NCI-H345 treated with DMSO at 0.1 percent for 48 hours (cell line): ENCODE measurements at regions not wholly inside any gene's neighbourhood (a gene's known extent, or its start where the extent isn't known, plus 50 kb on each side); places are given as distances from the start of the nearest gene placed in this dataset.
"Not testable (repeated sequence)": the region's sequence is repeated elsewhere in the genome, so short reads cannot be mapped to it uniquely, and the experiment has no call there.

ENCODE experiments used
- DNase-seq: peaks from one replicate; lab custom pipeline; 2025; ENCODE audit not compliant: unreplicated experiment; lab: John Stamatoyannopoulos, UW

DNA sequence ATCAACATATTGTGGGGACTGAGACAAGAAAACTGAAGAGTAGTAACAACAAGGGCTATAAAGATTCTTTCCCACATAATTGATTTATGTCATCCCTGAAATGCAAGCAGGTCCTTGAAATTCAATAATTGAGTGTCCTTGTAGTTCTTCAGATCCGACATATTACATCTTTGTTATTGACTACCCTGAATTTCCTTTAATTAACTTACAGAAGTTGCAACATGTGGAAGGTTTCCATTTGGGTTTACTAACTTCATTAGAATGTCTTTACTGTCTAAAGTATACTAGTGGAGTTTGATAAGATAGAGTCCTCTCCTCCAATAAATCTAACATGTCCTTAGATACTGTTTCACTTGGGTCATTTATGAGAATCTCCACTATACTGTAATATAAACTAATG, 951.8 kb downstream of the SLC6A15 start:
- DNase-seq, result no peak

DNA sequence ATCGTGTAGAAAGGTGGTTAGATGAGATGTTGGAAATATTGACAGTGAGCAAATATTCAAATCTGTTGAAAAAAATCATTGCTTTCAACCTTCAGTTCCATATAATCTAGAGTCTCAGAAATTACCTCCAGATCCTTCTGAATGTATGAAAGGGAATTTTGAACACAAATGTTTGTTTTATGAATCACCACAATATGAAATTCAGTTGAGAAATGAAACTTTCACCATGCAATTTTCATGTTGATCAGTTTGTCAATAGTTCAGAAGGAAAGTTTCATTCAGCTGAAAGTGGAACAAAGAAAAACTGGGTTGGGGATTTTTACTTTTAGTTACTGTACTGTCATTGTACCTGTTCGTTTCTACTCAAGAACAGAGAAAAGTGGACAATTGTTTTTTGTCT, 953.6 kb downstream of the SLC6A15 start:
- no peak for DNase-seq

DNA sequence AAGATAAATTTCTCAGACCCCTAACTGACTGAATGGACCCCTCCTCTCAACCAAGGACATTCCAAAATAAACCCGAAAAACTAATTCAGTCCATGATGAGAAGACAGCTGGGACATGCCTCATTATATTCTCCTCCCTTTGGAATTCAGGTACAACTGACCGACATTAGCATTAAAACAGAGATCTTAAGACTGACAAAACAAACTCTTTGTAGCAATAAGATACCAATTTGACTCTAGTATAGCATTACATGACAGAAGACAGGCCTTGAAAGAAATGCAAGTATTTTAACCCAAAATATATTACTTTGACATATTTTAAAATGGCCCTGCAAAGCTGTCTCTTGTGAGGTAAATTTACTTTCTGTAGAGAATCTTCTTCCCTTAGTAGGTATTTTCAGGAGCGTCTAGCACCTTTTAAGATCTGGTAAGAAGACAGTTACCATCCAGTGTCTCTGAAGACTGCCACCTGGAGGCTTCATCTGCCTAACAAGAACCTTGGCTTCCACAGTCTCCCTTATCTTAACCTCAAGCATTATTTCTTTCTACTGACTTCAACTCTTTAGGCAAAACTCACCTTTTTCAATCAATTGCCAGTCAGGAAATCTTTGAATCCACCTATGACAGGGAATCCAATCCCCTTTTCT, 957.5 kb downstream of the SLC6A15 start:
- DNase-seq, result no peak

DNA sequence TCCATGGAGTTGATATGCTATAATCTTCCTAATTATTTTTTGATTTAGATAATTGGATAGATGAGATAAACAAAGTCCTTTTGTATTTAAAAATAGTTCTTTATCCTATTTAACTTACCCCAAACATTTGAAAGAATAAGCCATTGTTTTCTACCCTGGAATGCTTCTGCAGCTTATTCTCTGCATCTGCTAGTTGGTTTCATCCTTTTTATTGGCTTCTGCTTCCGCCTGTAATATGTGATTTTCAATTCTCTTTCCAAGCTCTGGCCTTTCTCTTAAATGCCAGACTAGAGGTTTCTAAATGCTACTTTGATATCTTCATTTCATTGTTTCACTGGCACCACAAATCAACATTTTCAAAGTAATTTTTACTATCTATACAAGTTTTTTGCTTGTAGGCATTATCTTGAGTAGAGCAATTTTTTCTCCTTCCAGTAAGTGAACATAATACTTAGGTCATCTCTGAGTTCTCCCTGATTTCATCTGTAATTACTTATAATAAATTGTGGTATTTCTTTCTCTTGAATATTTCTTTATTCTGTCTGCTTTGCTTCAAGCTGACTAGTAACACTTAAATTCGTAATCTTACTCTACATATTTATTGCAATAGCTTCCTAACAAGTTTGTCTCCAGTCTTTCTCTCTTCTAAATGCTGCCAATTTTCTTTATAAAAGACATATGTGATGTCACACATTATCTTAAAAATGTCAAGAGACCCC, 958.4 kb downstream of the SLC6A15 start:
- DNase-seq, result no peak

DNA sequence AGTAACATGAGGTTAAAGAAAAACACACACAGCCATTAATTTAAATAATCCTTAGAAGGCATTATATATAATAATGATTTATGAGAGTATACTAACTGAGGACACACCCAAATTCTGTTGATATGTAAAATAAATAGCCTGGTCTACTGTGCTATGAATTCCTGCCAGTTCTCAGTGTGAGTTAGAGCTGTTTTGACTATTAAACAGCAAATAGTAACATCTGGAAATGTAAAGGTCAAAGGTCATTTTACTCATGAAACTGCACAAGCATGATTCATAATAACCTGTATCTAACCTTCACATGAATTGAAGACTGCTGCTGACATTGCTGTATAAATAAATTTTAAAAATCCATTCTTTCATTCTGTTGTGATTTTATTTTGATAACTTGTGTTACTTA, 966.7 kb downstream of the SLC6A15 start:
- no peak for DNase-seq

DNA sequence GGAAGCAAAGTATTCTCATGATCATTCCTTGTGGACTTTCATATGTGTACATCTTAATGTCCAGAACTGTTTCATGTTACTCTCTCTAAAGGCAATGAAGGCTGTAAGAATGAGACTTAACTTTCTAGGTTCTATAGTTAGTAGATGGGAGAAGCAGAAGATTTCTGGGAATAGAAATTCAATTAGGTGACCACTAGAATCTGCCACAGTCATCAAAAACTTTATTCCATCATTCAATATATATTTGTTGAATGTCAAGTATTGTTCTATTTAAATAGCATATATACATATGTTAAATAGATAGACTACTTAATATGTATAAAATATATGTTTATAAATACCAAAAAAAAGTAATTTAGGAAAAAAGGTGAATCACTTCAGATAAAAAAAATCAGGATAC, 972.9 kb downstream of the SLC6A15 start:
- no peak for DNase-seq

DNA sequence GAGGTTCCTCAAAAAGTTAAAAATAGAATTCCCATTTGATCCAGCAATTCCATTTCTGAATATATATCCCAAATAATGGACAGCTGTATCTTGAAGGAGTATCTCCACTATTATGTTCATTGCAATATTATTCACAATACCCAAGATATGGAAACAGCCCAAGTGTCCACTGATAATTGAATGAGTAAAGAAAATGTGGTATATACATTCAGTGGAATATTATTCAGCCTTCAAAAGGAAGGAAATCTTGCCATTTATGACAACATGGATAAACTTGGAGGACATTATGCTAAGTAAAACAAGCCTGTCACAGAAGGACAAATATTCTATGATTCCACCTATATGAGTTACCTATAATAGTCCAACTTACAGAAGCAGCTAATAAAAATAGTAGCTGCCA, 979.0 kb downstream of the SLC6A15 start:
- DNase-seq, result no peak

DNA sequence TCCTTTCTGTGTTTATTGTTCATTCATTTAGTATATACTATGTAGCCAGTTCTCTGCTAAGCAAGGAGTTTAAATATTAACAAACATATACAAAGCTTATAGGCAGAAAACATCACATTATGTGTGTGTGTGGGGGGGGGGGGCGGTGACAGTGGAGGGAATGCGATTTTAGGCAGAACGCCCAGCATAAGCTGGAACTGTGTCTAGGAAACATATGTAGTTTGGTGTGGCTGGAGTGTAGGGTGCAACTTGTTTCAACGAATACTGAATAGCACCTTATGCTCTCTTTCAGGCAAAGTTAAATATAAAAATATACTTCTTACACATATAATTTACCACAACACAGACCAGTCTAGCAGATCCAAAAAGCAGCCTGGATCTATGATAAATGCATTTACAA, 980.6 kb downstream of the SLC6A15 start:
- no peak for DNase-seq

DNA sequence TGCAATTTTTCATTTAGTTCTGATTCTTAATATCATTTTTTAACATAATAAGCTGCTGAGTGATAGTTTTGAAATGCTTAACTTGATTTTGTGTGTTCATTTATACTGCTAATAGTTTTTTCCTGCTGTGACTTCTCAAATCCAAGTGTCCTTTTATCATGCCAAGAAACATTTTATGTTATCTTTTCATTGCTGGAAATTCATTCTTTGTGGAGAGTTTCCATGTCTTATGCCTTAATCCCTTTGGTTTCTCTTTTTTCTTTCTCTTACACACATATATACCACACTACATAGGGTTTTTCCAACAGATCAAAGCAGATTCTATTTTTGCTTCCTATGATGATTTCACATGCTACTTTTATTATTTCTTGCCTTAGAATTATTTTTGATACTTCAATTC, 981.1 kb downstream of the SLC6A15 start:
- no peak for DNase-seq

DNA sequence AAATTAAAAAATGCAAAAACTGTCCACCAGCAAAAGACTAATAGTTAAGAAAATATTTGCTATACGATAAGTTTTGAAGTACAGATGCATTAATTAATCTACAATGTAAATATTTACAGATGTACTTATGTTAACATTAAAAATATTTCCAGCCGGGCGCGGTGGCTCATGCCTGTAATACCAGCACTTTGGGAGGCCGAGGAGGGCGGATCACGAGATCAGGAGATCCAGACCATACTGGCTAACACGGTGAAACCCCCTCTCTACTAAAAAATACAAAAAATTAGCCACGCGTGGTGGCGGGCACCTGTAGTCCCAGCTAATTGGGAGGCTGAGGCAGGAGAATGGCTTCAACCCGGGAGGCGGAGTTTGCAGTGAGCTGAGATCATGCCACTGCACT, 982.8 kb downstream of the SLC6A15 start:
- DNase-seq, result not testable (repeated sequence)

DNA sequence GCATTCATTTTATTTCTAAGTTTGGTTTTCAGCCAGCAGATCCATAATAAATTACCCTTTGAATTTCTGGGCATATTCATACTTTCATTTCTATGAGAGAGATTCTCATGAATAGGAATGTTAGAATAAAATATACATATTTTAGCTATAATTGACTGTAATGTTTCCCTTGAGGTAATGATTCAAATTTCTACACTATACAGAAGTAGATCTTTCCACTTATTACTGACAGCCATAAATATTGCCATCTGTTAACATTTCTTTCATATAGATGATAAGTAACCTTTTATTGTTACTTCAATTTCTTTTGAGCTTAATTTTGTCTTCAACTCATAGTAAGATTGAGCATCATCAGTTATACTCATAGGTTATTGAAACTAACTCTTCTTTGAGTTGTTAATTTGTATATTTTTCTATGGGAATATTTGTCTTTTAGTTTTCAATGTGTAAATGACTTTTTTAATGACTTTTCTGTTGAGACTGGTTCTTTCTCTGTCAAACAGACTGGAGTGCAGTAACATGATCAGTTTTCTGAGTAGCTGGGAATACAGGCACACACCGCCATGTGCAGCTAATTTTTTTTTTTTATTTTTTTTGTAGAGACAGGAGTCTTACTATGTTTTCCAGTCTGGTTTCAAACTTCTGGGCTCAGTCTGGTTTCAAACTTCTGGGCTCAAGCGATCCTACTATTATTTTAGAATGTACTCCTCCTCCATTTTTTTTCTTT, 991.6 kb downstream of the SLC6A15 start:
- no peak for DNase-seq

DNA sequence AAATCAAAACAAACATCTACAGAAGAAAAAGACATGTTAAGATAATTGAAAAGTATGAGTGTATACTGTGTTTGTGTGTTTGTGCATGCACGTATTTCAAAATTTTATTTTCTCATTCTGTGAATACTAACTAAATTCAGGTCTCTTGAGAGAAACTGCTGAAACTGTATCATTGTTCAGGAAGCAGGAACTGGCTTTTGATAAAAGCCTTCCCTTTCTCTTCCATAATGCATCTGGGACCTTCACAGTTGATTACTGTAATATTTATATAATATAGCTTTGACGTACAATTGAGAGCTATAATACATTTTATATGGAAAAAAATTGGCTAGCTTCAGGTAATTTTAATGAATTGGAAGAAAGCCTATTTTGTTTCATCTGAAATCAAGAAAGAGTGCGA, 993.5 kb downstream of the SLC6A15 start:
- no peak for DNase-seq

DNA sequence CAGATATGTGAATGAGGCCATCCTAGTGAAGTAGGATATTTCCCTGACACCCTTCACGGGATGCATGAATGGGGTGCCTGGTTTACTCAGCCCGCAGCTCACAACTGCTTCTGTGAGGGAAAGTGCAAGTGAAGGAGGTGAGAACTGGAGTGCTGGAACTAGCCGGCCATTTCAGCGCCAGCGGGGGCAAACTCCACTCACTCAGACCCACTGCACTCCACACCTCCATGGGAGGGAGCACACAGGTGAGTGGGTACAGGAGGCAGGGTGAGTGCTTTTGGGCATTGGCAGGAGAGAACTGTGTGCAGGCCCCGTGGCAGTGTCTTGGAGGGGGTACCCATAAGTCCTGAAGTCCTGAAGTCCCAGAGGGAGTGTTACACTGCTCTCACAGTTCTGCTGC, 1008.4 kb downstream of the SLC6A15 start:
- no peak for DNase-seq

DNA sequence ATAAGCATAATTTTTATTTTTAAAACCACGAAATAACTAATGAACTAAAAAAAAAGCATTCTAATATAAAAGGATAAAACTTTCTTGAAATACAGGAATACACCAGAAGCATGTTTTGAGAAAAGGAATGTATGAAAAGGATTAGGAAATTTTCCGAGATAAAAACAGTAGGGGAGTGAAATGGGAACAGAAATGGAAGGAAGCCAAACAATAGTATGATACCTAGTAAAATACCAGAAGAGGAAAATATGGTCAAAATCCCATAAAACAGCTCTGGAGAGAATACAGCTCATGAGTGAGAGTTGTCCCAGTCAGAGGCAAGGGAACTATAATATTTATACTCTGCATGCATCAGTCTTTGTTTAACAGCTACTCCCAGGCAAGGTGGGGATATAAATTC, 1016.2 kb downstream of the SLC6A15 start:
- DNase-seq, result no peak

DNA sequence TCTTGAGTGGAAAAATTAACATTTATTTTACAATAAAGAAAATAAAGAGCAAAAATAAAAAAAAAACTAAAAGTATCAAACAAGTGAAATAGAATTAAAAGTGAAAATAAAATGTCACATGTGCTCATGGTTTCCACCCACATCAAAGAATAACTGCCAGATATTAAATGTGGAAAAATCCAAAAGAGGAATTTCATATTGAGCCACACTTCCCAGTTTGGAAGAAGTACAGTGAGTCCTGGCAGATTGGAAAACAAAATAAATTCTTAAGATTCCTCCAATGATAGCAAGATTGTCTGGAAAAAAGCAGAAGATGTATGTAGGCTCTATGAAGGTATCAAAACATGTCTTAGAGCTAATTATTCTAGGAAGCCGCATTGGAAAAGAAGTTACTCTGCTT, 1019.5 kb downstream of the SLC6A15 start:
- DNase-seq, result no peak

DNA sequence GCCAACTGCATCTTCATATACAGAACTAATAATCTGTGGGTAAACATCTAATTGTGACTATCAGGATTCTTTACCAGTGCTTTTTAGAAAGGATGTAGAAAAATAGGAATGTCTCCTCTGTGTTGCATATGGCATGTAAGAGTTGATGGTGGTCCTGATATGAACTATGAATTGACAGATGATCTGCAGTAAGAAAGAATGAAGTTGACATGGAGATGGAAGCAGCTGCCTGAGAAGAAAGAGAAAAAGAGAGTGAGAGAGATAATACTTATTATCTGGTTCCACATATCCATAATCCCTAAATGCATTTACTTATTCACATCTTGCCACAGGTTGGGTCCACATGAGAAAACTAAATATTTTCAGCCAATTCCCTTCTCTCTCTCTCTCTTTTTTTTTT, 1022.9 kb downstream of the SLC6A15 start:
- DNase-seq, result no peak

DNA sequence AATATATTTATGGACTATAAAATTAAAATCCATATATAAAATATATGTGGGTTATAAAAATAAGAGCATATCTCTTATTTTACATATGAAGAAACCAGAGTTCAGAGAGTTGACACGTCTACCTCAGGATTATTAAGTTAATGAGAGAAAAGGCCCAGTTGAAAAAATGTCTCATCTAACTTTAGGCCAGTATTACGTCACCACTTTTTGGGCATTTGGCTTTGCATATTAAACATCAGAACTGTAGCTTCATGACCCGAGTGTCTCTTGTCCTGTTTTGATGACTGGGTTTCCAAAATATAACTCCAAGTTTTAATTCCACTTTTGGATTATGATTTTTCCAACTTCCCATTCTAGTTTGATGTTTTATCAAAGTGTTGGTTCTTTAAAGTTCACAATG, 1026.1 kb downstream of the SLC6A15 start:
- no peak for DNase-seq

DNA sequence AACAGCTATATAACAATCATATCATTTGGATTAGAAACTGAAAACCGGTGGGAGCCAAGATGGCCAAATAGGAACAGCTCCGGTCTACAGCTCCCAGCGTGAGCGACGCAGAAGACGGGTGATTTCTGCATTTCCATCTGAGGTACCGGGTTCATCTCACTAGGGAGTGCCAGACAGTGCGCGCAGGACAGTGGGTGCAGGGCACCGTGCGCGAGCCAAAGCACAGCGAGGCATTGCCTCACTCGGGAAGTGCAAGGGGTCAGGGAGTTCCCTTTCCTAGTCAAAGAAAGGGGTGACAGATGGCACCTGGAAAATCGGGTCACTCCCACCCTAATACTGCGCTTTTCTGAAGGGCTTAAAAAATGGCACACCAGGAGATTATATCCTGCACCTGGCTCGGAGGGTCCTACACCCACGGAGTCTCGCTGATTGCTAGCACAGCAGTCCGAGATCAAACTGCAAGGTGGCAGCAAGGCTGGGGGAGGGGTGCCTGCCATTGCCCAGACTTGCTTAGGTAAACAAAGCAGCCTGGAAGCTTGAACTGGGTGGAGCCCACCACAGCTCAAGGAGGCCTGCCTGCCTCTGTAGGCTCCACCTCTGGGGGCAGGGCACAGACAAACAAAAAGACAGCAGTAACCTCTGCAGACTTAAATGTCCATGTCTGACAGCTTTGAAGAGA, 1041.5 kb downstream of the SLC6A15 start:
- DNase-seq, result not testable (repeated sequence)

DNA sequence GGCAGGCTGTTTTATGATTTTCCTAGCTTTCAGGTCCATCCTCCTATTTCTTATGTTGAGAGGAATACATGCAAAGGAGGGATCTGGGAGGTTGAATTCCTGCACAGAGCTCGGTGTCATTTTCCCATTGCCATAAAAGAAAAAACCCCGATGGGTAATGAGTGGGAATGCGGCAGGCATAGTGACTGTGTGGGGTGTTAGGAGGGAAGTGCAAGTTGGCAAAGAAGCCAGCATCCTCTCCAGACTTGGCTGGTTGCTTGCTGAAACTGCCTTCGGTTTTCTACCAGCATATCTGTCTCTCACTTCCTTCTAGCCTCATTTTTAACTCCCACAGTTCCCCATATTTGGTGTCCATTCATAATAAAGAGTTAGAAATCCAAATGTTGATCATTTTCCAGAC, 1046.1 kb downstream of the SLC6A15 start:
- no peak for DNase-seq

DNA sequence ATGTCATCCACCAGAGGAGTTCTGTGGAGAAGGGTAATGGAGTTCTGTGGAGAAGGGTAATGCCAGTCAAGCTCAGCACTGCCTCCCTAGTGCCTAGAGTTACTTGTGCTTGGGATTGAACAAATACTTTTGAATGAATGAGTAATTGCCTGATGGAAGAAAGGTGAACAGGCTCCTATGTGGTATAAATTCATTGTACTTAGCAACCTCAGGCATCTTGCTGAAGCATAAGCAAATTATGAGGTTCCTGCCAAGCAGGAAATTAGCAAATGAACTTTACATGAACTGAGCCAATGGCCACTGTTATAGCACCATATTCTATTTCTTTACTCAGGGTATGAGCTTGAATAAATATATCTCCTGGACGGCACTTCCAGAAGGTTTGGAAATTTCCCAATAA, 1047.2 kb downstream of the SLC6A15 start:
- DNase-seq, result no peak

DNA sequence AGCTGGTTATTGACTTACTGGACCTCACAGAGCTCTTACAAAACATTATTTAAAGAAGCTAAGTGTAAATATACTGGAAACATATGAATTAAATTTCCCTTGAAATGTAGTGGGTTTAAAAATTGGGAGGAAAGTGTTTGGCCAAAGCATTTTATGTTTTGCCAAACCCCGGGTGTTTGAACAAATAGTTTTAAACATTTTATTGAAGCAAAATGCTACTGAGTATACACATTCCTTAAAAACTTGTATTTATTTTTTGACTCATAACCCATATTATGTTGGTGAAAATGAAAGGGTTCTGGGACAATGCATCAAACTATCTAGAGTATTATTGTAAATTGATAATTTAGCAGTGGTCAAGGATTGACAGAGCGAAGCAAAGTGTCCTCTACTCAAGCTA, 1048.5 kb downstream of the SLC6A15 start:
- DNase-seq, result no peak

DNA sequence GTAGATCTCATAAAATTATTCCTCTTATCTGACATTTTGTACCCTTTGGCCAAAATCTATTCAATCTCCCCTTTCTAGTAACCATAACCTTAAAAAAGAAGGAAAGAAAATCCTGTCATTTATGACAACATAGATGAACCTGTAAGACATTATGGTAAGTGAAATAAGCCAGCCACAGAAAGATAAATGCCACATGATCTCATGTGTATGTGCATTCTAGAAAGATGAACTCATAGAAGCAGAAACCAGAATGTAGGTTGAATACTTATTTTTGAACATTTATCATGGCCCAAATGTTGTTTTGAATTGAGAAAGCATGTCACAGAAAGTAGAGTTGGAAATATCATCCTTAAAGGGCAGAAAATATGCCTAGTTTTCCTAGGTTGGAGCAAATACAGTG, 1053.6 kb downstream of the SLC6A15 start:
- no peak for DNase-seq
